ENCODE measurements at regions not wholly inside any gene's neighbourhood (a gene's known extent, or its start where the extent isn't known, plus 50 kb on each side); places are given as distances from the start of the nearest gene placed in this dataset.
"Not testable (repeated sequence)": the region's sequence is repeated elsewhere in the genome, so short reads cannot be mapped to it uniquely, and the experiment has no call there.

GRCh38 chr13:79860791-79861190 lies 379.8 kb downstream of the NDFIP2 start:
- no peak for DNase-seq

- DNase-seq: no peak
Observed at GRCh38 chr13:79859756-79860155, 378.8 kb downstream of the NDFIP2 start.

- DNase-seq: no peak
Observed at GRCh38 chr13:79853251-79853650, 372.3 kb downstream of the NDFIP2 start.

GRCh38 chr13:79851318-79851717 lies 370.4 kb downstream of the NDFIP2 start:
- no peak for DNase-seq

GRCh38 chr13:79847882-79848592 lies 367.1 kb downstream of the NDFIP2 start:
- DNase-seq: no peak

GRCh38 chr13:79846386-79846785 lies 365.4 kb downstream of the NDFIP2 start:
- DNase-seq: no peak

GRCh38 chr13:79837741-79838450 lies 356.9 kb downstream of the NDFIP2 start:
- no peak for DNase-seq

- not testable (repeated sequence) for DNase-seq
Observed at GRCh38 chr13:79836121-79836520, 355.2 kb downstream of the NDFIP2 start.

GRCh38 chr13:79834876-79835275 lies 353.9 kb downstream of the NDFIP2 start:
- no peak for DNase-seq

- no peak for DNase-seq
Observed at GRCh38 chr13:79833991-79834390, 353.0 kb downstream of the NDFIP2 start.

GRCh38 chr13:79831556-79831955 lies 350.6 kb downstream of the NDFIP2 start:
- DNase-seq: no peak

GRCh38 chr13:79830945-79831344 lies 350.0 kb downstream of the NDFIP2 start:
- no peak for DNase-seq

GRCh38 chr13:79830426-79830825 lies 349.5 kb downstream of the NDFIP2 start:
- no peak for DNase-seq

- DNase-seq: no peak
Observed at GRCh38 chr13:79829880-79830279, 348.9 kb downstream of the NDFIP2 start.

GRCh38 chr13:79825959-79826358 lies 345.0 kb downstream of the NDFIP2 start:
- no peak for DNase-seq

GRCh38 chr13:79815041-79815440 lies 334.1 kb downstream of the NDFIP2 start:
- no peak for DNase-seq

- DNase-seq: no peak
Observed at GRCh38 chr13:79812070-79812850, 331.3 kb downstream of the NDFIP2 start.

- DNase-seq: no peak
Observed at GRCh38 chr13:79811170-79811569, 330.2 kb downstream of the NDFIP2 start.

GRCh38 chr13:79810669-79811068 lies 329.7 kb downstream of the NDFIP2 start:
- DNase-seq: no peak

GRCh38 chr13:79810018-79810417 lies 329.1 kb downstream of the NDFIP2 start:
- DNase-seq: no peak

- no peak for DNase-seq
Observed at GRCh38 chr13:79808475-79808874, 327.5 kb downstream of the NDFIP2 start.

GRCh38 chr13:79807554-79807953 lies 326.6 kb downstream of the NDFIP2 start:
- DNase-seq: no peak

GRCh38 chr13:79806821-79807220 lies 325.9 kb downstream of the NDFIP2 start:
- no peak for DNase-seq

GRCh38 chr13:79805317-79805716 lies 324.4 kb downstream of the NDFIP2 start:
- no peak for DNase-seq
